PC-3 (cell line): ENCODE measurements at regions not wholly inside any gene's neighbourhood (a gene's known extent, or its start where the extent isn't known, plus 50 kb on each side); places are given as distances from the start of the nearest gene placed in this dataset.

Source experiments
- CTCF ChIP-seq: fragments of 300-600 bp; sonication (generic); conservative IDR thresholded peaks from 2 replicates; pipeline ENCODE4 v1.5.1; 2017; ENCODE audit warnings: antibody characterized with exemption, low read depth, mild to moderate bottlenecking, low read length
- EZH2phosphoT487 ChIP-seq: fragments of 300-600 bp; sonication (generic); IDR thresholded peaks from 2 replicates; pipeline ENCODE4 v1.6.1; 2018; ENCODE audit warnings: mild to moderate bottlenecking, antibody characterized with exemption, low read length, borderline replicate concordance

GRCh38 chr1:4485398-4485797 lies 169.0 kb upstream of the AJAP1 start:
- TF ChIP-seq CTCF (no peak), EZH2phosphoT487 (no peak)
